ENCODE measurements at regions not wholly inside any gene's neighbourhood (a gene's known extent, or its start where the extent isn't known, plus 50 kb on each side); places are given as distances from the start of the nearest gene placed in this dataset.

- no peak overlapping the region for H3K27ac Mint-ChIP-seq
- DNase-seq (no peak), ATAC-seq (no peak)
- Histone ChIP-seq H3K4me3 (ENCODE audit: low read length) (no peak overlapping the region), H3K27me3 (ENCODE audit: control insufficient read depth, insufficient read depth, low read length) (no peaks in the 10 kb centered on the region), H3K4me1 (ENCODE audit: control insufficient read depth, insufficient read depth, low read length) (no peaks in the 10 kb centered on the region), H3K27ac (ENCODE audit: low read length) (no peak overlapping the region), H3K36me3 (ENCODE audit: control insufficient read depth, insufficient read depth, low read length) (no peaks in the 10 kb centered on the region), H3K9me3 (ENCODE audit: control insufficient read depth, insufficient read depth, low read length) (no peaks in the 10 kb centered on the region)
- peaks cover 0 to 3% of the 10 kb centered on the region in 2 donors for H3K27me3 Mint-ChIP-seq (ENCODE audit: low read depth in 2 of 2)
- H3K4me1 Mint-ChIP-seq, result no peaks in the 10 kb centered on the region
- TF ChIP-seq CTCF (IDR thresholded peaks at IDR 0.05), result no peak
- 66% methylated on average over 2 of the region's 2 CpGs for WGBS (ENCODE audit: insufficient coverage)
- H3K36me3 Mint-ChIP-seq, result no peaks in the 10 kb centered on the region
- H3K4me3 Mint-ChIP-seq, result no peak overlapping the region
- peaks cover 4 to 23% of the 10 kb centered on the region in 2 donors for H3K9me3 Mint-ChIP-seq
- intact Hi-C loops (cut with micrococcal nuclease), result no loop called here
These were observed 211.7 kb upstream of the PTGFR start for GRCh38 chr1:78279051-78279450.

DNA sequence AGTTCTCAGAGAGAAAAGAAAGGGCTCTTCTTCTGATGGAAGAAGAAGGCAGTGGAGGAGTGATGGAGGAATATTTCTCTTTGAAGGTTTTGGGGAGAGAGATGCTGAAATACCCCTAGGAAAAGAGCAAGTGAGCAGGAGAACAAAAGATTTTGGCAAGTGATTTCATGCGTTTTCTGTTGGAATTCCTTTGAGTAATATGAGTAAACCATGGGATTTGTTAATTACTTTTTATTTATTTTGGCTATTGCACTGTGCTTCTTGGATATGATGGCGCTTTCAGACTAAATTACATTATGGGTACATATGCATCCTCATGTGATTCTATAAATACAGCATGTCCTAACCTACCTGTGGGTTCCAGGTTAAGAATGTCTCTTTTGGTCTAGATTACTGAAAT lies 210.1 kb upstream of the PTGFR start:
- Histone ChIP-seq H3K36me3 (ENCODE audit: control insufficient read depth, insufficient read depth, low read length) (no peaks in the 10 kb centered on the region), H3K9me3 (ENCODE audit: control insufficient read depth, insufficient read depth, low read length) (no peaks in the 10 kb centered on the region), H3K27me3 (ENCODE audit: control insufficient read depth, insufficient read depth, low read length) (no peaks in the 10 kb centered on the region), H3K4me3 (ENCODE audit: low read length) (no peak overlapping the region), H3K4me1 (ENCODE audit: control insufficient read depth, insufficient read depth, low read length) (no peaks in the 10 kb centered on the region), H3K27ac (ENCODE audit: low read length) (no peak overlapping the region)
- TF ChIP-seq CTCF (IDR thresholded peaks at IDR 0.05), result no peak
- H3K27ac Mint-ChIP-seq, result no peak overlapping the region
- no peak for DNase-seq
- peaks cover 3 to 17% of the 10 kb centered on the region in 2 donors for H3K9me3 Mint-ChIP-seq
- peaks cover 0 to 3% of the 10 kb centered on the region in 2 donors for H3K27me3 Mint-ChIP-seq (ENCODE audit: low read depth in 2 of 2)
- no peaks in the 10 kb centered on the region for H3K36me3 Mint-ChIP-seq
- ATAC-seq, result no peak
- no peaks in the 10 kb centered on the region for H3K4me1 Mint-ChIP-seq
- intact Hi-C loops (cut with micrococcal nuclease), result no loop called here
- no peak overlapping the region for H3K4me3 Mint-ChIP-seq
- 89% methylated on average over 1 of the region's 2 CpGs for WGBS (ENCODE audit: insufficient coverage)

GRCh38 chr1:78281580-78281979 lies 209.2 kb upstream of the PTGFR start:
- no peak for TF ChIP-seq CTCF (IDR thresholded peaks at IDR 0.05)
- H3K36me3 Mint-ChIP-seq, result no peaks in the 10 kb centered on the region
- Histone ChIP-seq H3K36me3 (ENCODE audit: control insufficient read depth, insufficient read depth, low read length) (no peaks in the 10 kb centered on the region), H3K9me3 (ENCODE audit: control insufficient read depth, insufficient read depth, low read length) (no peaks in the 10 kb centered on the region), H3K4me3 (ENCODE audit: low read length) (no peak overlapping the region), H3K4me1 (ENCODE audit: control insufficient read depth, insufficient read depth, low read length) (no peaks in the 10 kb centered on the region), H3K27me3 (ENCODE audit: control insufficient read depth, insufficient read depth, low read length) (no peaks in the 10 kb centered on the region), H3K27ac (ENCODE audit: low read length) (no peak overlapping the region)
- DNase-seq (no peak), ATAC-seq (no peak)
- no peaks in the 10 kb centered on the region for H3K4me1 Mint-ChIP-seq
- no peak overlapping the region for H3K4me3 Mint-ChIP-seq
- peaks cover 3 to 12% of the 10 kb centered on the region in 2 donors for H3K9me3 Mint-ChIP-seq
- 100% methylated on average over 1 of the region's 1 CpG for WGBS (ENCODE audit: insufficient coverage)
- intact Hi-C loops (cut with micrococcal nuclease), result no loop called here
- H3K27me3 Mint-ChIP-seq (ENCODE audit: low read depth in 2 of 2), result peaks cover 0 to 3% of the 10 kb centered on the region in 2 donors
- H3K27ac Mint-ChIP-seq, result no peak overlapping the region

- no peaks in the 10 kb centered on the region for H3K4me1 ChIP-seq (ENCODE audit: control insufficient read depth, insufficient read depth, low read length)
- Mint-ChIP-seq H3K9me3 (peaks cover 0 to 11% of the 10 kb centered on the region in 2 donors), H3K4me1 (no peaks in the 10 kb centered on the region), H3K27ac (no peak overlapping the region), H3K27me3 (ENCODE audit: low read depth in 2 of 2) (no peaks in the 10 kb centered on the region), H3K4me3 (no peak overlapping the region), H3K36me3 (no peaks in the 10 kb centered on the region)
- H3K27ac ChIP-seq (ENCODE audit: low read length), result no peak overlapping the region
- no peaks in the 10 kb centered on the region for H3K36me3 ChIP-seq (ENCODE audit: control insufficient read depth, insufficient read depth, low read length)
- WGBS (ENCODE audit: insufficient coverage), result 19% methylated on average over 2 of the region's 2 CpGs
- ATAC-seq, result no peak
- intact Hi-C loops (cut with micrococcal nuclease), result no loop called here
- H3K9me3 ChIP-seq (ENCODE audit: control insufficient read depth, insufficient read depth, low read length), result no peaks in the 10 kb centered on the region
- H3K27me3 ChIP-seq (ENCODE audit: control insufficient read depth, insufficient read depth, low read length), result no peaks in the 10 kb centered on the region
- TF ChIP-seq CTCF (IDR thresholded peaks at IDR 0.05), result no peak
- no peak overlapping the region for H3K4me3 ChIP-seq (ENCODE audit: low read length)
- no peak for DNase-seq
These were observed 207.1 kb upstream of the PTGFR start for GRCh38 chr1:78283691-78284090.

All from natural killer cell (primary cell).